ENCODE measurements at regions not wholly inside any gene's neighbourhood (a gene's known extent, or its start where the extent isn't known, plus 50 kb on each side); places are given as distances from the start of the nearest gene placed in this dataset.

DNA sequence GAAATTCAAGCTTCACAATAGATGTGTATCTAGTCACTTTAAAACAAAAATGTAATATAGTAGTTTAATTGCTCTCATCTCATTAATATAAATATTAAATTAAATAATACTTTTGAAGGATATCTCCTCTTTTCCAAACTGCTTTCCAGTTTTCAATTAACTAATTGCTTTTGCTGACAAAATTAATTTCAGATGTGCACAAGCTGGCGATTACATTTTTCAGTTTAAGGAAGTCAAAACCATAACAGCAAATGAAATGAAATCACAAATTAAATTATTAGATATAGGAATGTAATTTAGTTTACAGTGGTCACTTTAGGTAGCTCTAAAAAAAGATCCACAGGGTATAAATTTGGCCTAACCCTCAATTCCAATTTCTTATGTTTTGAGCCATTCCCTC, 362.1 kb downstream of the SLC6A15 start:
- Histone ChIP-seq H3K27ac (no peak overlapping the region), H3K9me3 (no peaks in the 10 kb centered on the region), H3K4me3 (no peak overlapping the region), H3K4me1 (no peaks in the 10 kb centered on the region), H3K27me3 (no peaks in the 10 kb centered on the region), H3K36me3 (replicated peaks in 1 of 2; ENCODE audit: insufficient read depth in 1 of 2, low read depth in 2 of 2) (no peaks in the 10 kb centered on the region)
- TF ChIP-seq POLR2A (IDR thresholded peaks at IDR 0.05) (no peak), CTCF (IDR thresholded peaks at IDR 0.05) (no peak)
- WGBS, 2 donors: 84 to 85% methylated on average over 1 of the region's 1 CpG
- DNase-seq: no peak
- intact Hi-C loops (cut with DNase I): no loop called here
- ATAC-seq: no peak

DNA sequence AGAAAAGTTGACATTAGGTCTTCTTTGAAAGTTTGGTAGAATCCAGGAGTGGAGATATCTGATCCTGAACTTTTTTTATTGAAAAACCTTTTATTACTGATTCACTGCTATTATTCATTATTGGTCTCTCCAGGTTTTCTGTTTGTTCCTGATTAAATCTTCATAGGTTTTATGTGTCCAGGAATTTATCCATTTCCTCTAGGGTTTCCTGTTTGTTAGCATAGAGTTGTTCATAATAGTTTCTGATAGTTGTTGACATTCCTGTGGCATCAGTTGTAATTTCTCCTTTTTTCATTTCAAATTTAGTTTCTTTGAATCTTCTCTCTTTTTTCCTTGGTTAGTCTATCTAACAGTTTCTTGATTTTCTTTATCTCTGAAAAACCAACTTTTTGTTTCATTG, 370.3 kb downstream of the SLC6A15 start:
- H3K36me3 ChIP-seq (replicated peaks in 1 of 2; ENCODE audit: insufficient read depth in 1 of 2, low read depth in 2 of 2): no peaks in the 10 kb centered on the region
- no peak overlapping the region for H3K27ac ChIP-seq
- H3K27me3 ChIP-seq: no peaks in the 10 kb centered on the region
- DNase-seq (no peak), ATAC-seq (no peak)
- no peaks in the 10 kb centered on the region for H3K4me1 ChIP-seq
- no peak overlapping the region for H3K4me3 ChIP-seq
- intact Hi-C loops (cut with DNase I): no loop called here
- no peak for TF ChIP-seq POLR2A (IDR thresholded peaks at IDR 0.05)
- TF ChIP-seq CTCF (IDR thresholded peaks at IDR 0.05): no peak
- H3K9me3 ChIP-seq: no peaks in the 10 kb centered on the region

GRCh38 chr12:84537666-84538065, 374.9 kb downstream of the SLC6A15 start:
- ATAC-seq: no peak
- Histone ChIP-seq H3K9me3 (no peaks in the 10 kb centered on the region), H3K4me3 (no peak overlapping the region), H3K4me1 (no peaks in the 10 kb centered on the region), H3K27ac (no peak overlapping the region), H3K36me3 (replicated peaks in 1 of 2; ENCODE audit: insufficient read depth in 1 of 2, low read depth in 2 of 2) (no peaks in the 10 kb centered on the region), H3K27me3 (no peaks in the 10 kb centered on the region)
- TF ChIP-seq POLR2A (IDR thresholded peaks at IDR 0.05) (no peak), CTCF (IDR thresholded peaks at IDR 0.05) (no peak)
- DNase-seq: no peak
- 81 to 90% methylated on average over 1 of the region's 1 CpG for WGBS, 2 donors
- intact Hi-C loops (cut with DNase I): no loop called here

GRCh38 chr12:84512751-84513150, 399.8 kb downstream of the SLC6A15 start:
- Histone ChIP-seq H3K27ac (no peak overlapping the region), H3K36me3 (replicated peaks in 1 of 2; ENCODE audit: insufficient read depth in 1 of 2, low read depth in 2 of 2) (no peaks in the 10 kb centered on the region), H3K4me1 (no peaks in the 10 kb centered on the region), H3K4me3 (no peak overlapping the region), H3K9me3 (no peaks in the 10 kb centered on the region), H3K27me3 (no peaks in the 10 kb centered on the region)
- TF ChIP-seq CTCF (IDR thresholded peaks at IDR 0.05): no peak
- no peak for TF ChIP-seq POLR2A (IDR thresholded peaks at IDR 0.05)
- no peak for ATAC-seq
- no peak for DNase-seq
- intact Hi-C loops (cut with DNase I): no loop called here
- WGBS, 2 donors: 83 to 90% methylated on average over 2 of the region's 2 CpGs

GRCh38 chr12:84508851-84509260, 403.7 kb downstream of the SLC6A15 start:
- Histone ChIP-seq H3K4me3 (no peak overlapping the region), H3K9me3 (no peaks in the 10 kb centered on the region), H3K27ac (no peak overlapping the region), H3K4me1 (no peaks in the 10 kb centered on the region), H3K36me3 (replicated peaks in 1 of 2; ENCODE audit: insufficient read depth in 1 of 2, low read depth in 2 of 2) (no peaks in the 10 kb centered on the region), H3K27me3 (no peaks in the 10 kb centered on the region)
- DNase-seq: no peak
- ATAC-seq: peak; percentile 21
- WGBS, 2 donors: 37 to 53% methylated on average over 2 of the region's 2 CpGs
- no peak for TF ChIP-seq CTCF (IDR thresholded peaks at IDR 0.05)
- no peak for TF ChIP-seq POLR2A (IDR thresholded peaks at IDR 0.05)
- intact Hi-C loops (cut with DNase I): no loop called here
